Glomerular visceral epithelial cell (primary cell): ENCODE measurements at regions not wholly inside any gene's neighbourhood (a gene's known extent, or its start where the extent isn't known, plus 50 kb on each side); places are given as distances from the start of the nearest gene placed in this dataset.
A peak's percentile ranks its signal among the peaks of the same experiment; 100 is the strongest.
"Not testable (repeated sequence)": the region's sequence is repeated elsewhere in the genome, so short reads cannot be mapped to it uniquely, and the experiment has no call there.

Source experiments
- DNase-seq: peaks from one replicate; pipeline ENCODE4 v3.0.0-alpha.2; 2016; ENCODE audit errors: extremely low spot score

DNA sequence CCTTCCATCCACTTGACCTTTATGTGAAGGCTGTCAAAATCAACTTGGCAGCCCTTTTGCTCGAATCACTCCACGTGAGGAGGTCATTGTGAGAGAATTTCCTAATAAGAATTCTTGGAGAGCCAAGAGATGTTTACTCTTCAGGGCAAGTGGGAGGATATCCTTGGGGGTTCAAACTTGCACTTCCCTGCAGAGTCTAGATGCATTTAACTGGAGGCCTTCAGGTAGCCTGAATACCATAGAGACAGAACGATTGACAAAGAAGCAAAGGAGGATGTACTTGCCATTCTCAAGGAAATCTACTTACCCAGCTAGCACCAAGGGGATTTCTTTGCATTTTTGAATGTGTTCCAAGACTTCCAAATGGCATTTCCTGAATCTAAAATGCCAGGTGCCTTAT is 1702.6 kb upstream of the FLRT2 start:
- no peak for DNase-seq

DNA sequence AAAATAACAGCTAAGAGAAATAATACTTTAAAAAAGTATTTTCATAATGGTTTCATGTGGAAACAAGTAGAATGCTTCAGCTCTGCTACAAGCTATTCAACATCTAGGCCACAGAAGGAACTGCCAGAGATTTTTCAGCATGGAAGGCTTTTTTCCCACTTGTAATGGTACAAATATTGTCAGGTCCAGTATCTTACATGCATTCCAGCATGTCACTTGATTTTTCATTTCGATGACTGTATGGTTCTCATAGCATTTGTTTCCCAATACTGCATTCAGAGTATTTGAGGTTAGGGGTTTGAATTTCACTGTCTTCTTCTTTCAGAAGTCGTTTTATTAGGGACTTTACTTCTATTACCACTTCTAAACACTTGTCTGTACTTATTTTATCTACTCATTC is 1701.5 kb upstream of the FLRT2 start:
- DNase-seq, result no peak

- no peak for DNase-seq
Observed at GRCh38 chr14:83830316-83830715, 1699.6 kb upstream of the FLRT2 start.

GRCh38 chr14:83838226-83838625 is 1691.7 kb upstream of the FLRT2 start:
- no peak for DNase-seq

DNA sequence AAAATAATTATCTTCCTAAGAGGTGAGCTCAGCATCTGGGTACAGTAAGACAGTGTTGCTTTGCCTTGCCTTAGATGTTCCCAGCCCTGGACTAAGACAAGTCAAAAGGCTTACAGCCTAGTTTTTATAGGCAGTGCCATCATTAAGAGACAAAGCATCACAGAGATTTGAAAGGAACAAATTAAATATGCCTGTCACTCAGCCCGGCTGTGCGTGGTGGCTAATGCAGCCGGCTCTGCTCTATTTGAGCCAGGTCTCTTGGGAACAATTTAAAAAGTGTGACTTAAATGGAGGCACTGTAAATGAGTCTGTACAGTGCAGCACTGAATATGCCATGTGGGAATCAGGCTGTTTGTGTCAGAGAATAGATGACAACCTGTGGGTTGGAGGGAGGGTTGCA is 1687.4 kb upstream of the FLRT2 start:
- no peak for DNase-seq

GRCh38 chr14:83847102-83847501 is 1682.8 kb upstream of the FLRT2 start:
- no peak for DNase-seq

GRCh38 chr14:83850092-83850491 is 1679.9 kb upstream of the FLRT2 start:
- no peak for DNase-seq

DNA sequence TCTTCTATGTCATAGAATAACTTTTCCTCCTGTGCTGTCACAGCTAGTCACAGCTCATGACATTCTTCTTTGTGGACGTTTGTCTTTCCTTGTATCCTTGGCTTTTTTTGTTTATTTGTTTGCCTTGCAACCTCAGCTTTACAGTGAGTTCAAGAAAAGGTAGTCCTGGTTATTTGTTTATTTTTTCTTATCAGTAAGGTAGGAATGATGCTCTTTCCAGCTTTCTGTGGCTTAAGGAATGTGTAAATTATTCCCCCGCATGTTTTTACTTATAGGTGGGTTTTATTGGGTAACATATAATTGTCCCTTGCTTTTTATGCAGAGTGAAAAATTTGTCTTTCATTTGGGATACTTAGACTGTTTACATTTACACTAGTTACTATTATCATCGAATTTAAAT is 1673.6 kb upstream of the FLRT2 start:
- DNase-seq, result no peak

GRCh38 chr14:83860631-83861155 is 1669.3 kb upstream of the FLRT2 start:
- DNase-seq, result no peak

GRCh38 chr14:83863042-83863774 is 1666.7 kb upstream of the FLRT2 start:
- DNase-seq, result no peak

DNA sequence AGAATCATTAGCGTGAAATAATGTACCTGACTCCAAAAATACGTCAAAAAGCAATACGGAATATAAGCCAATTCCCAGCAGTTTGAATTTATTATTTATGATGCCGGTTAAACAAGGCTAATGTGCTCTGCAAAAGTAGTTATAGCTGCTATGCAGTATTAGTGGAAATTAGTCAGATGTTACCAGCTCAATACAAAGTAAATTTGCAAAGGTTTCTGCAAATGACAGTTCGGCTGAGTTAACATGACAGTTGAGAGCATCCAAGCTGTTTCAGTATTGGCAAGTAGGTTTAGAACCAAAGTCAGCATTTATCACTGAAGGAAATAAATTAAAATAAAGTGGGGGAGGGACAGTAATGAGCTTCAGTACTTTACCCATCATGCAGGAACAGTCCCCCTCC is 1665.8 kb upstream of the FLRT2 start:
- DNase-seq, result no peak

DNA sequence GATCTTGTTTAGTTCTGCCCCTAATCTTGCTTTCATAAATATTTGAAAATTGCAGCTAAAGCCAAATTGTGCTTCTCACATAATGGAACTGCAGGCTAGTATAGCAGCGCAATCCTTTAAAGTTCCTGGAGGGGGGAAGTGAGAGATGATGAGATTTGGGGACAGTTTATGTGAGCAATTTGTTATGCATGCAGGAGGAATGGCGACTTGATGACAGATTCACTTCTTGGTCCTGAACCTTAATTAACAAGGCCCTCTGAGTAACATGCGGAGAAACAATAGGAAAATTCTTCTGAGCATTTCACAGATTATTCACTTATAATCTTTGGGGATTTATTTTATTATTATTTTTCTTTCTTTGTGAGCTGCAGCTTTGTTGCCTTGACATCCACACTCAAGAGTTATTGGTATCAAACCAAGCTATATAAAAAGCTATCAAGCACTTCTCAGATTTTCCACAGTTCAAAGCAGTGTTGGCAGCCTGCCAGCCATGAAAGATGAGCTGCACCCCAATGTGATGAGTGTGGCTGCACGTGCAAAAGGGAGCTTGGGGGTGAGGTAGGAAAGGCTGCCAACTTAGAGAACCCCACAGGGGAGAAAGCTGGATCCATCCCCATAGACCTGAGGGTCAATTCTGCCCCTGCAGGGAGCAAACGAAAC is 1662.2 kb upstream of the FLRT2 start:
- no peak for DNase-seq

DNA sequence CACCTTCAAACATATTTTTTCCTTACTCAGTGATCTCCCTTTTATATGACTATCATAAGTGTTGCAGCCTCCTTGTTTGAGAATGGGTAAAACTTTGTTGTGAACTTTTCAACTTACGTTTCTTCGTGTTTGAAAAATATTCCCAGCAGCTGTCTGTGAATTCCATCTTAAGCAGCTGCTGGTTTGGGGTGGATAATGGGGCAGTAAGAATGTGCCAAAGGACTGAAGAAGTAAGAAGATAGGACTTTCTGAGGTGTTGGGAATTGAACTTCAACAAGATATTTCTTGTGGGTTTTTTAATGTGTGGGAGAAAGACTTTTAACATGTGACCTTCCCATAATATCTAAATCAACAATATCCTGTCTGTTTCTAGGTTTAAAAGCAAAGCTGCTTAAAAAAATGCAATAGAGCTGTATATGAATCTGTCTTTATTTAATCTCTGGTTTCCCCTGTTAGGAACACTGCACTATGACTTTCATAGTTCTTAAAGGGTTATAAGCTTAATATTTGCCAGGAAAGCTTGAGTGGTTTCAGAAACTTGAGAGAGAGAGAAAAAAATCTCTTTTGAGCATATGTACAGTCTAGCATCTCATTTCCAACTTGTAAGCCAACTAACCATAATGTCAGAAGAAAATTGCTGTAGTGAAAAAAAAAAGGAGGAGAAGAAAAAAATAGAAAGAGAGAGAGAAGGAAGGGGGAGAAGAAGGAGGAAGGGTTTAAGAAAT is 1659.2 kb upstream of the FLRT2 start:
- no peak for DNase-seq

- DNase-seq, result no peak
Observed at GRCh38 chr14:83873669-83874068, 1656.3 kb upstream of the FLRT2 start.

DNA sequence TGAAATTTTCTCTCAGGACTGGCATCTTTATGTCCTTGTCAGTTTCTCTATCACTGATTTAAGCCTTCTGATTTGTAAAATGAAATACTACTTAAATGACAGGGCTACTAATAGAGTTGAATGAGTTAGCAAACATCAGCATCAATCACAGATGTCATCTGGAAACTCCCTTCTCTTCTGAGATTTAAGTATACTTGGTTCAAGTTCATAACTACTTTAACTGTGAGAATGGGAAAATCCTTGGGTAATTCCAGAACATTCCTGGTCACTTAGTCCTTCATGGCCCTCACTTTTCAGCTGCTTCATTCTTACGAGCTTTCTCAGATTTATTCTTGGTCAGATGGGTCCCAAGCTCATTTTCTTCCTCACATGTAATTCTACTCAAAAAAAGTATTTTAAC is 1655.3 kb upstream of the FLRT2 start:
- peak; percentile 23 for DNase-seq

DNA sequence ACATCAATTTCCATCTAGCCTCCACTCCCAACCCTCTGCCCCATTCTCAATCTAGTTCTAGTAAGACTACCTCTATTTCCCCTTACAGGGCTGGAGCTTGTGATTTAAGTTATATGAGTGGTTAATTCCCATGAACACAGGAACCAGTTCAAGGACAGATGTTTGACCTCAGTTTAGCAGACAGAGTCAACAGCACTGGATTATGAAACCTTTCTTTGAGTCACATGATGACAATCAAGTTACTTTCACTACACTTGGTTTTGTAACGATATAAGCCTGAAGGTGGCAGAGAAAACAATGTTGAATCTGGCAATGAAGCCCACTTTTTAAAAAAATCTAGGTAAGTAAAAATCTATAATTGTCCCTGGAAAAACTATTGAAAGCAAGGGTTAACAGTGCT is 1646.2 kb upstream of the FLRT2 start:
- no peak for DNase-seq

GRCh38 chr14:83885837-83886293 is 1644.1 kb upstream of the FLRT2 start:
- DNase-seq, result no peak

GRCh38 chr14:83887866-83888265 is 1642.1 kb upstream of the FLRT2 start:
- DNase-seq, result no peak

- no peak for DNase-seq
Observed at GRCh38 chr14:83893447-83893846, 1636.5 kb upstream of the FLRT2 start.

- DNase-seq, result no peak
Observed at GRCh38 chr14:83894568-83894967, 1635.4 kb upstream of the FLRT2 start.

DNA sequence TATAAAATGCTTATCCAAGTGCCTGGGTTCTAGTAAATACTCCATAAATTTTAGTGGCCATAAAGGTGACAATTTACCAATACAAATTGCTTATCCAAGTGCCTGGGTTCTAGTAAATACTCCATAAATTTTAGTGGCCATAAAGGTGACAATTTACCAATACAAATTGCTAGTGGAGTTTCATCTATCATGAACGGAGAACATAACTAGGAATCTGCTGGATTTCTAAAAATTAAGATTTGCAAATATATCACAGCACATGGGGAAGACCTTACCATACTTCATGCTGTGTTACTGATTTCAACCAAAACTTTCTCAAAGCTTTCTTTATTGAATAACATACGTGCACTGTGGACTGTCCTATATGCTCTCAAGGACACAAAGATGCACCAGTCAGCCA is 1631.4 kb upstream of the FLRT2 start:
- not testable (repeated sequence) for DNase-seq

- no peak for DNase-seq
Observed at GRCh38 chr14:83899706-83900105, 1630.2 kb upstream of the FLRT2 start.

DNA sequence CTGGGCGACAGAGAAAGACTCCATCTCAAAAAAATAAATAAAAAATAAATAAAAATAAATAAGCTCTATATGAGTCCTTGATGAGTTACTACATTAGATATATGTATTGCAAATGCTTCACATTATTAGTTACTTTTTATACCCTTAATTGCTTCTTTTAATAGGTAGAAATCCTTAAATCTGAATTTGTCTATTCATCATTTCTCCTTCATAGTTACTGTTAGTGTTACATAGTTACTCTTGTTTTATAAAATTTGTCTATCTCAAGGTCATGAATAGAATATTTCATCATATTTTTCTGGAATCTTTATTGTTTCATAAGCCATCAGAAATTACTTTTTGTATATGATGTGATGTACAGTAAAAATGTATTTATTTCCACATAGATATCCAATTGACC is 1624.8 kb upstream of the FLRT2 start:
- DNase-seq, result no peak
